A549 (cell line): ENCODE measurements at regions not wholly inside any gene's neighbourhood (a gene's known extent, or its start where the extent isn't known, plus 50 kb on each side); places are given as distances from the start of the nearest gene placed in this dataset.

Experiments
- CHD2 ChIP-seq: fragments of 150-350 bp; IDR thresholded peaks from 2 replicates; pipeline ENCODE4 v1.6.1; 2014; ENCODE audit warnings: low read length; ENCODE audit not compliant: partially characterized antibody
- CTCF ChIP-seq: fragments of >200 bp; sonication (Bioruptor Twin); formaldehyde crosslinking; IDR thresholded peaks from 3 replicates; pipeline ENCODE4 v1.5.1; 2016
- ESRRA ChIP-seq: fragments of 150-350 bp; IDR thresholded peaks from 2 replicates; pipeline ENCODE4 v1.6.1; 2014; ENCODE audit warnings: mild to moderate bottlenecking, low read length, borderline replicate concordance
- NR3C1 ChIP-seq: fragments of >200 bp; sonication (Bioruptor Twin); formaldehyde crosslinking; IDR thresholded peaks from 3 replicates; pipeline ENCODE4 v1.6.1; 2017
- RARB ChIP-seq: fragments of 250-450 bp; sonication (Bioruptor Pico); IDR thresholded peaks from 2 replicates; pipeline ENCODE4 v1.8.0; 2021; ENCODE audit warnings: mild to moderate bottlenecking, moderate library complexity

DNA sequence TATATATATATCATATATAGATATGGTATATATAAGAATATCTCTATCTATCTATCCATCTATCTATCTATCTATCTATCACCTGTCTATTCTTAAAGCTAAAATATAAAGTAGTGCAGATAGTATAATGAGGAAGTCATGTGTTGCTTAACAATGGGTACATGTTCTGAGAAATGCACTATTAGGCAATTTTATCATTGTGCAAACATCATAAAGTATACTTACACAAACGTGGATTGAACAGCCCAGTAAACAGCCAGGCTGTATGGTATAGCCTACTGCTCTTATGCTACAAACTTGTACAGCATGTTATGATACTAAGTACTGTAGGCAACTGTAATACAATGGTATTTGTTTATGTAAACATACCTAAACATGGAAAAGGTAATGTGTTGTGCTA, 621.0 kb upstream of the NCAM2 start:
- TF ChIP-seq ESRRA (no peak), CTCF (no peak), NR3C1 (no peak), RARB (CRISPR knock-in tag) (no peak), CHD2 (no peak)
